ENCODE measurements at regions not wholly inside any gene's neighbourhood (a gene's known extent, or its start where the extent isn't known, plus 50 kb on each side); places are given as distances from the start of the nearest gene placed in this dataset.

GRCh38 chr4:75179510-75179909 is 246.6 kb downstream of the PARM1 start:
- Histone ChIP-seq H3K9me1 (replicated peaks; ENCODE audit: control insufficient read depth, extremely low read depth, insufficient read depth, low read length) (no peaks in the 10 kb centered on the region), H3K27me3 (ENCODE audit: control insufficient read depth in 2 of 2, insufficient read depth in 2 of 2, low read length in 2 of 2) (no peaks in the 10 kb centered on the region), H3K79me2 (ENCODE audit: control insufficient read depth, insufficient read depth, low read length) (no peaks in the 10 kb centered on the region), H3K36me3 (ENCODE audit: control insufficient read depth in 2 of 2, extremely low read depth in 1 of 2, insufficient read depth in 2 of 2, low read length in 2 of 2) (no peaks in the 10 kb centered on the region), H2AFZ (ENCODE audit: low read depth, low read length) (no peak overlapping the region), H3K4me3 (replicated peaks in 1 of 3; ENCODE audit: insufficient read depth in 1 of 3, low read depth in 1 of 3, low read length in 3 of 3) (no peak overlapping the region), H3K4me2 (ENCODE audit: insufficient read depth, low read length) (no peak overlapping the region), H3K9me3 (replicated peaks; ENCODE audit: control insufficient read depth, insufficient read depth, low read length) (no peaks in the 10 kb centered on the region), H3K27ac (ENCODE audit: insufficient read depth, low read depth, low read length) (no peak overlapping the region), H3K9ac (replicated peaks; ENCODE audit: extremely low read depth, insufficient read depth, low read length) (no peak overlapping the region), H4K20me1 (replicated peaks; ENCODE audit: control insufficient read depth, extremely low read depth, insufficient read depth, low read length) (no peaks in the 10 kb centered on the region), H3K4me1 (ENCODE audit: control insufficient read depth, extremely low read depth, insufficient read depth, low read length) (no peaks in the 10 kb centered on the region)
- intact Hi-C loops (cut with micrococcal nuclease): no loop called here
- DNase-seq (ENCODE audit: low read depth, low spot score): no peak
- ChIA-PET POLR2A (no interaction called here), CTCF (no interaction called here)
- dilution Hi-C loops (cut with MboI; ENCODE audit: extremely low pct_ligation_motif_present, low sequenced_read_pairs): no loop called here
- TF ChIP-seq EZH2 (IDR thresholded peaks at IDR 0.05; ENCODE audit: borderline replicate concordance, low read depth, low read length, severe bottlenecking): no peak
- no peak for TF ChIP-seq POLR2A (IDR thresholded peaks at IDR 0.05; ENCODE audit: low read depth, low read length)
- TF ChIP-seq GATA2 (IDR thresholded peaks at IDR 0.05; ENCODE audit: insufficient read depth, insufficient read length, low read depth, low read length): no peak
- FAIRE-seq: no peak
- no TSS peak for BruUV-seq (replicated peaks)

GRCh38 chr4:75172551-75172950 is 239.6 kb downstream of the PARM1 start:
- Histone ChIP-seq H3K4me1 (ENCODE audit: control insufficient read depth, extremely low read depth, insufficient read depth, low read length) (no peaks in the 10 kb centered on the region), H3K4me2 (ENCODE audit: insufficient read depth, low read length) (no peak overlapping the region), H3K27ac (ENCODE audit: insufficient read depth, low read depth, low read length) (no peak overlapping the region), H3K9me1 (replicated peaks; ENCODE audit: control insufficient read depth, extremely low read depth, insufficient read depth, low read length) (no peaks in the 10 kb centered on the region), H2AFZ (ENCODE audit: low read depth, low read length) (no peak overlapping the region), H3K27me3 (ENCODE audit: control insufficient read depth in 2 of 2, insufficient read depth in 2 of 2, low read length in 2 of 2) (no peaks in the 10 kb centered on the region), H4K20me1 (replicated peaks; ENCODE audit: control insufficient read depth, extremely low read depth, insufficient read depth, low read length) (no peaks in the 10 kb centered on the region), H3K4me3 (replicated peaks in 1 of 3; ENCODE audit: insufficient read depth in 1 of 3, low read depth in 1 of 3, low read length in 3 of 3) (no peak overlapping the region), H3K79me2 (ENCODE audit: control insufficient read depth, insufficient read depth, low read length) (no peaks in the 10 kb centered on the region), H3K36me3 (ENCODE audit: control insufficient read depth in 2 of 2, extremely low read depth in 1 of 2, insufficient read depth in 2 of 2, low read length in 2 of 2) (no peaks in the 10 kb centered on the region), H3K9me3 (replicated peaks; ENCODE audit: control insufficient read depth, insufficient read depth, low read length) (no peaks in the 10 kb centered on the region), H3K9ac (replicated peaks; ENCODE audit: extremely low read depth, insufficient read depth, low read length) (no peak overlapping the region)
- DNase-seq (ENCODE audit: low read depth, low spot score) (no peak), FAIRE-seq (no peak)
- POLR2A ChIA-PET: no interaction called here
- intact Hi-C loops (cut with micrococcal nuclease) (no loop called here), dilution Hi-C loops (cut with MboI; ENCODE audit: extremely low pct_ligation_motif_present, low sequenced_read_pairs) (no loop called here)
- BruUV-seq (replicated peaks): no TSS peak
- TF ChIP-seq MYC (IDR thresholded peaks at IDR 0.05; ENCODE audit: low read depth, low read length) (no peak), POLR2A (IDR thresholded peaks at IDR 0.05; ENCODE audit: low read depth, low read length) (no peak), JUN (IDR thresholded peaks at IDR 0.05; ENCODE audit: borderline replicate concordance, insufficient read depth, insufficient read length, low read depth) (no peak), EZH2 (IDR thresholded peaks at IDR 0.05; ENCODE audit: borderline replicate concordance, low read depth, low read length, severe bottlenecking) (no peak)
- CTCF ChIA-PET: no interaction called here

Data from endothelial cell of umbilical vein (primary cell).